ENCODE measurements at regions not wholly inside any gene's neighbourhood (a gene's known extent, or its start where the extent isn't known, plus 50 kb on each side); places are given as distances from the start of the nearest gene placed in this dataset.
"Not testable (repeated sequence)": the region's sequence is repeated elsewhere in the genome, so short reads cannot be mapped to it uniquely, and the experiment has no call there.

DNA sequence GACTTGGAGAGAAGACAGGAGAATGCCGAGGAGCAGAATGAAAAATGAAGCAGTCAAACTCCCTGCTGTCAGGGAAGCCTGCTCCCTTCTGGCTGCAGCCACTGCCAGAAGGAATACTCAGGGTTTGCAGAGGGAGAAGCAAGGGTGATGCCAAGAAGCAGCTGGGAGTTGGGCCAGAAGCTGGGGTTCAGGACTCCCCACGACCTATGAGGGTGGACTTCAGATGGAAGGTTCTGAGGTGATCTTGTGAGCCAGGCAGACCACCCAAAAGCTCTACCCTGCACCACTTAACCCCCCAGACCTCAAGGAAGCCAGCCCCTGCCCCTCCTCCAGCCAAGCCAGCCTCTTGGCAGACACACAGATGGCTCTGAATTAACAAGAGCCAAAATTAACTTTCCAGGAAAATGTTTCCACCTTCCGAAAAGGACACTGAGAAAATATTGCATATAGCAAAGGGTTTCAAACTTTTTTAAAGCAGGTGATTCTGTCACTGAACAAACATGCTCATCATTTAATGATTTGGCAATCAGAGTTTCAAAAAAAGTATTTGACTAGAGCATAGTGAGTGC is 126.0 kb upstream of the ERCC4 start:
- in situ Hi-C loops (cut with MboI; ENCODE audit: low sequenced_read_pairs) = no loop called here

GRCh38 chr16:13795131-13795530 is 124.8 kb upstream of the ERCC4 start:
- in situ Hi-C loops (cut with MboI; ENCODE audit: low sequenced_read_pairs) = no loop called here

- in situ Hi-C loops (cut with MboI; ENCODE audit: low sequenced_read_pairs) = no loop called here
These were observed 122.2 kb upstream of the ERCC4 start for GRCh38 chr16:13797718-13798117.

DNA sequence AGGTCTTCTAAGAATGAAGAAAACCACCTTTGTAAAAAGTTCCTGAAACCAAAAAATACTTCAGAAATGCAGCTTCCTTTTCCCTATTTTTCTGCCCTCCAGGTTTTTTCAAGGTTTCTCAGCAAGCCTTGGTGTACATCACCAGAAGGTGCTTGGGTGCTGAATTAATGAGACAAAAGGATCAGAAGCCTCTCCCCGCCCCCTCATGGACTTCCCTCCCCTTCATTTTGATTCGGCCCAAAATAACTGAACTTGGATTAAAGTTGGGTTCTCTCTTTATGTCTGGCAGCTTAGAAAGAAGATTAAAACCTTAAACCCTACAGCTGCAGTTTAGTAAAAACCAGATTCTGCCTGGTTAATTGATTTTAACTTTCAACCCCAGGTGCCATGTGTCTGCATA is 121.7 kb upstream of the ERCC4 start:
- in situ Hi-C loops (cut with MboI; ENCODE audit: low sequenced_read_pairs) = no loop called here

DNA sequence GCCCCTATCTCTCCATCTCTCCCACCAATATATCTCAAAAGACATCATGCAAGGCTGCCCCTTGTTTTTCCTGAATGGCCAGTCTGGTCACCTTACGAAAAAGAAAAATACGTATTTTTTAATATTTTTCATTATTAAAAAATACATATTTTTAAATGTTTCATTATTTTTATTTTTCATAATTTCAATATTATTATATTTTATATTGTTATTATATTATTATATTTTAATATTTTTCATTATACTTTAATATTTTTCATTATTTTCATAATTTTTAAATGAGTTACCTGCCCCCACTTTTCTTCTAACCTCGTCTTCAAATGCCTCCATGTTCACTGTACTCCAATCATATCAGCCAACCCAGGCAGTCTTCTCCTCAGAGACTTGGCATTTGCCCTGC is 116.0 kb upstream of the ERCC4 start:
- in situ Hi-C loops (cut with MboI; ENCODE audit: low sequenced_read_pairs) = no loop called here

DNA sequence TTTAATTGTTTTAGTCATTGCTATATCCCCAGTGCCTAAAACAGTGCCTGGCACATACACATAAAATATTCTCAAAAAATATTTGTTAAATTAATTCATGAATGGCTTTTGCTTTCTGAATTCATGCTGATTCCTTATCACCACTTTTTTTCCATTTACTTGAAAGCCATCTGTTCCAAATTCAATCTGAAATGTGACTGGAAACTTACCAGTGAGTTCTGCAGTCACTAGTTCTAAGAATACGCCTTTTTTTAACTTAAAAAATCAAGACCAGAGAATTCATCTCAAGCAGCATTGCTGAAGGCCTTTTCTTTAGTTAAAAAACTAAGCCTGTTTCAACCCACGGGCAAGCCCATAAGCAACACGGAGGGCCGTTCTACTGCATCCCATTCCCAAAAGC is 114.0 kb upstream of the ERCC4 start:
- in situ Hi-C loops (cut with MboI; ENCODE audit: low sequenced_read_pairs) = no loop called here

DNA sequence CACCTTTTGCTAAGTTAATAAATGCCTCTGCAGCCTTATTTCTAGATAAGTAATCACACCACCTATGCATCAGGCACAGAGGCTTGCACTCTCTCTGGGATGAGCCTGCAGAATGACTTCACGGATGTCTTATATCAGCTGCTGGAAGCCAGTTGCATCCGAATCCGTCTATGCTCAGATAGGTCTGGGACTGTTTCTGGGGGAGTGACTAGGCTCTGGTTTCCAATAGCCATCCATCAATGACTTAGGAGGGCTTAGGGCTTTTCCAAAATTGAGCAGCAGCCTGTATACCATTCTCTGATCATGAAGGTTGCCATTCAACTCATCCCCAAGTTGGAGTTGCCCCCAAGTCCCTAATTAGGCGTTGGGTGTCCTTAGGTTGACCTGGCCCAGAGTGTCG is 113.3 kb upstream of the ERCC4 start:
- in situ Hi-C loops (cut with MboI; ENCODE audit: low sequenced_read_pairs) = no loop called here

DNA sequence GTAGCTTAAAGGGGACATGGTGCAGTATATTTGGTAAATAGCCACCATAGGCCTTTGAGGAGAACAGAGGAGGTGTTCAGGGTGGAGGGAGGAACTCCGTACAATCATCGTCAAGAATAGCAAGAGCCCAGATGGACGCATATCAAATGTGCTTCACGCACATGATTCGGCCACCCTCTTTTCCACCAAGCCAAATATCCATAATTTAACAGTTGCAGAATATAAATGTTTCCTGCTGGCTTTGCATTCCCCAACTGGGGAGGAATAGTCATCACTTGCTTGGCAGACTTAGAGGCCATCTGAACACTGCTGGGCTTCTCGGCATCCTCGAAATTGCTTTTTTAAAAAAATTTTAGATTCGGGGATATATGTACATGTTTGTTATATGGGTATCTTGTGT is 111.9 kb upstream of the ERCC4 start:
- in situ Hi-C loops (cut with MboI; ENCODE audit: low sequenced_read_pairs) = no loop called here

DNA sequence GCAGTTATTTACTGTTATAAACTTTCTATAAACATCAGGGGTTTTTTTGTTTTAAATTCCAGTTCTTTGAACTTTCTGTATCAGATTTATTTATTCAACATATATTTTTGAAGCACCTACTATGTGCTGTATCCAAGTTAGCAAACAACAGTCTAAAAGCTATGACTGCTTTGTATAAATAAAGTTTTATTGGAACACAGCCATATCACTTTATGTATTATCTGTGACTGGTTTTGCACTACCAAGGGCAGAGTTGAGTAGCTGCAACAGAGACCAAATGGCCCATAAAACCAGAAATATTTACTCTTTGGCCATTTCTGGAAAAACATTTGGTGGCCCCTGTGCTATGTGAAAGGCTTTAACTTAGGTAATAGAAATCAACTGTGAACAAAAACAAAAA is 110.2 kb upstream of the ERCC4 start:
- in situ Hi-C loops (cut with MboI; ENCODE audit: low sequenced_read_pairs) = no loop called here

- in situ Hi-C loops (cut with MboI; ENCODE audit: low sequenced_read_pairs) = no loop called here
These were observed 108.1 kb upstream of the ERCC4 start for GRCh38 chr16:13811834-13812233.

DNA sequence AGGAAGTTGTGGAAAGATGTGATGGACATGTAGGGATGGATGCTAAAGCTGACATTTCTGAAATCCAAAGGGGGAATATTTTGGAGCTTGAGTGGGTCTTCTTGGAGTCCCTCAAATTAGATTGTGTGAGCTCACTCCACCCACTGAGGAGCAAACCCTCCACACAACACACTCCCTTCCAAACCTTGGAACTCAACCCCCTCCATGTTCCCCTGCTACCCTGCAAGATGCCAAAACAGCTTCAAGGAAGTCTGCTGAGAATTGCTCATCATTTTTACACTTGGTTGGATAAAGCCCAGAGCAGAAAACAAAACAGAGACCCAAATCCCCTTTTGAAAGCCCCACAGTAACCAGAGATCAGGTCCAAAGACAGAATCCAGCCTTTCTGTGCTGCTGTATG is 103.3 kb upstream of the ERCC4 start:
- in situ Hi-C loops (cut with MboI; ENCODE audit: low sequenced_read_pairs) = no loop called here

DNA sequence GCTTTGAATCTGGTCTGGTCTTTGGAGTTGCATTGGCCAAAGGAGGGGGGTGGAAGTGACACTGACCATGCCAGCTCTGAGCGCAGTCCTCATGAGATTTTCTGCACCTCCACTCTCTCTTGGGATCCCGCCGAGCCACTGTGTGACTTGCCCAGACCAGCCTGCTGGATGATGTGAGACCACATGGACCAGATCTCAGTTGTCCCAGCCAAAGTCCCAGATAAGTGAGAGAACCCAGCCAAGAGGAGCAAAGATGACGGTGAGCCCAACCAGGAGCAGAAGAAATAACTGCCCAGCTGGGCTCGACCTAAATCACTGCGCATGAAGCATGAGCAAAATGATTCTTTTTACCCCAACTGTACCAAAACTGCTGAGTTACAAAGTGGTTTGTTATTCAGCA is 96.5 kb upstream of the ERCC4 start:
- in situ Hi-C loops (cut with MboI; ENCODE audit: low sequenced_read_pairs) = no loop called here

DNA sequence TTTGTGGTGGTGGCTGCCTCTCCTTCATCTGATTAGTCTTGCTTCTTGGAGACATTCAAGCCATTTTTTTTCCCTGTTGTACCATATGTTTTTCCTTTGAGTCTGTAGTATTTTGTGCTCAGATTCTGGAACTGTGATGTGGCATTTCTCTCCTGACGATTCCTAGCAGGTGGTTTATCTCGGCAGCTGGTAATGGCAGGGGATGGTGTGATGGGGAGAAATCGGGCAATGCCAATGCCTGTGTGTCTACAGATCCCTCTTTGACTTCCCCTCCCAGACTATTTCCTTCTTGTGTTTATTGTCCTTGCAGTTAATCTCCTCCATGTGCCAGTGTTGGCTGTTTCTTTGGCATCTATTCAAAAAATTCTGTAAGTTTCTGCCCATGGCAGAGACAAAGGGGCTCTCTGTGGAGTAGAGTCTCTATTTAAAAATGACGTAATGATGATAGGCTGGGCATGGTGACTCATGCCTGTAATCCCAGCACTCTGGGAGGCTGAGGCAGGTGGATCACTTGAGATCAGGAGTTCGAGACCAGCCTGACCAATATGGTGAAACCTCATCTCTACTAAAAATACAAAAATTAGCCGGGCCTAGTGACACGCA is 90.2 kb upstream of the ERCC4 start:
- in situ Hi-C loops (cut with MboI; ENCODE audit: low sequenced_read_pairs) = no loop called here

GRCh38 chr16:13833515-13833914 is 86.4 kb upstream of the ERCC4 start:
- in situ Hi-C loops (cut with MboI; ENCODE audit: low sequenced_read_pairs) = no loop called here

- in situ Hi-C loops (cut with MboI; ENCODE audit: low sequenced_read_pairs) = no loop called here
These were observed 84.6 kb upstream of the ERCC4 start for GRCh38 chr16:13835387-13835786.

- in situ Hi-C loops (cut with MboI; ENCODE audit: low sequenced_read_pairs) = no loop called here
These were observed 83.8 kb upstream of the ERCC4 start for GRCh38 chr16:13835935-13836730.

- in situ Hi-C loops (cut with MboI; ENCODE audit: low sequenced_read_pairs) = no loop called here
These were observed 81.4 kb upstream of the ERCC4 start for GRCh38 chr16:13838401-13839190.

- in situ Hi-C loops (cut with MboI; ENCODE audit: low sequenced_read_pairs) = no loop called here
These were observed 80.4 kb upstream of the ERCC4 start for GRCh38 chr16:13839577-13839976.

GRCh38 chr16:13845232-13845631 is 74.7 kb upstream of the ERCC4 start:
- in situ Hi-C loops (cut with MboI; ENCODE audit: low sequenced_read_pairs) = no loop called here

DNA sequence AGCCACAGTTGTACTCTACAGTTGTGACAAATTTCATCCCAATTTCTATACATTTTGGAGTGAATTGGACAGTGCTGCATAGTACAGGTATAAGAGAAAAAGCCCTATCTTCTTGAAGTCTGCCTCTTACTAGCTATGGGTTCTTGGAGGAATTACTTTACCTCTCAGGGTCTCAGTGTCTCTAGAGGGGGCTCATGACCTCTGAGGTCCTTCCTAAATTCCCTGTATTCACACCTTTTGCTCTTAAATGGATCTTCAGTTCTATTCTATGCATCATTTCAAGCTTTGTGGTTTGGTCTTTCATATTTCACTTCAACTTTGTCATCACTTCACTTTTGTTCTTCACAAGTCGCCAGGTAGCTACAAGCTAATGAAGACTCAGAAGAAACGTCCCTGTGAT is 71.2 kb upstream of the ERCC4 start:
- in situ Hi-C loops (cut with MboI; ENCODE audit: low sequenced_read_pairs) = no loop called here

GRCh38 chr16:13850173-13850572 is 69.8 kb upstream of the ERCC4 start:
- in situ Hi-C loops (cut with MboI; ENCODE audit: low sequenced_read_pairs) = not testable (repeated sequence)

DNA sequence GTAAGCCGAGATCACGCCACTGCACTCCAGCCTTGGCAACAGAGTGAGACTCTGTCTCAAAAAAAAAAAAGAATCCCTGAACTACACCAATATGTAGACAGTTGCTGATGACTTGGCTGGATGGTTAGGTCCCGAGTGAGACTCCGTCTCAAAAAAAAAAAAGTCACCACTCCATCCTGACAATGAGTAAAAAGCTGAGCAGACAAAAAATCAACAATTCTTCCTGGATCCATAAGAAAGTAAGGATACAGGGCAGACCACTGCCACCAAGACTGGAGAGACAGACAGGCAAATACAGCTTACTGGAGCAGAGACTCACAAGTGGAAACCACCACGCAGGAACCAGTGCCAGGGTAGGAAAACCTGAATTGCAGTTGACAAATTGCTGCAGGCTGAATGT is 67.1 kb upstream of the ERCC4 start:
- in situ Hi-C loops (cut with MboI; ENCODE audit: low sequenced_read_pairs) = no loop called here

Measured in HL-60/S4 (cell line).